ENCODE measurements at regions not wholly inside any gene's neighbourhood (a gene's known extent, or its start where the extent isn't known, plus 50 kb on each side); places are given as distances from the start of the nearest gene placed in this dataset.
A peak's percentile ranks its signal among the peaks of the same experiment; 100 is the strongest.

GRCh38 chr7:13144673-13145072, 457.2 kb downstream of the ARL4A start:
- DNase-seq (ENCODE audit: low read depth), result no peak

- no peak for DNase-seq (ENCODE audit: low read depth)
These were observed 461.1 kb downstream of the ARL4A start for GRCh38 chr7:13148548-13148947.

- no peak for DNase-seq (ENCODE audit: low read depth)
These were observed 464.5 kb downstream of the ARL4A start for GRCh38 chr7:13151978-13152377.

GRCh38 chr7:13152755-13153154, 465.3 kb downstream of the ARL4A start:
- DNase-seq (ENCODE audit: low read depth), result no peak

- DNase-seq (ENCODE audit: low read depth), result no peak
These were observed 465.8 kb downstream of the ARL4A start for GRCh38 chr7:13153266-13153665.

GRCh38 chr7:13153742-13154141, 466.3 kb downstream of the ARL4A start:
- no peak for DNase-seq (ENCODE audit: low read depth)

GRCh38 chr7:13155188-13155587, 467.8 kb downstream of the ARL4A start:
- no peak for DNase-seq (ENCODE audit: low read depth)

GRCh38 chr7:13159003-13159402, 471.6 kb downstream of the ARL4A start:
- no peak for DNase-seq (ENCODE audit: low read depth)

GRCh38 chr7:13159467-13160184, 472.2 kb downstream of the ARL4A start:
- DNase-seq (ENCODE audit: low read depth), result no peak

GRCh38 chr7:13161125-13161524, 473.7 kb downstream of the ARL4A start:
- DNase-seq (ENCODE audit: low read depth), result no peak

- DNase-seq (ENCODE audit: low read depth), result no peak
These were observed 478.4 kb downstream of the ARL4A start for GRCh38 chr7:13165854-13166253.

GRCh38 chr7:13166801-13167200, 479.4 kb downstream of the ARL4A start:
- DNase-seq (ENCODE audit: low read depth), result no peak

- DNase-seq (ENCODE audit: low read depth), result no peak
These were observed 481.9 kb downstream of the ARL4A start for GRCh38 chr7:13169356-13169755.

GRCh38 chr7:13174991-13175390, 487.6 kb downstream of the ARL4A start:
- DNase-seq (ENCODE audit: low read depth), result no peak

GRCh38 chr7:13179011-13179582, 491.7 kb downstream of the ARL4A start:
- peak; percentile 1 for DNase-seq (ENCODE audit: low read depth)

- no peak for DNase-seq (ENCODE audit: low read depth)
These were observed 492.5 kb downstream of the ARL4A start for GRCh38 chr7:13179775-13180523.

- DNase-seq (ENCODE audit: low read depth), result no peak
These were observed 493.8 kb downstream of the ARL4A start for GRCh38 chr7:13181216-13181615.

- DNase-seq (ENCODE audit: low read depth), result no peak
These were observed 497.7 kb downstream of the ARL4A start for GRCh38 chr7:13185139-13185538.

GRCh38 chr7:13188236-13188805, 500.9 kb downstream of the ARL4A start:
- no peak for DNase-seq (ENCODE audit: low read depth)

- no peak for DNase-seq (ENCODE audit: low read depth)
These were observed 501.5 kb downstream of the ARL4A start for GRCh38 chr7:13188922-13189321.

GRCh38 chr7:13189668-13190067, 502.2 kb downstream of the ARL4A start:
- no peak for DNase-seq (ENCODE audit: low read depth)

GRCh38 chr7:13197501-13197900, 510.1 kb downstream of the ARL4A start:
- DNase-seq (ENCODE audit: low read depth), result peak; percentile 13

- DNase-seq (ENCODE audit: low read depth), result peak; percentile 0
These were observed 510.6 kb downstream of the ARL4A start for GRCh38 chr7:13198036-13198435.
